ENCODE measurements at regions not wholly inside any gene's neighbourhood (a gene's known extent, or its start where the extent isn't known, plus 50 kb on each side); places are given as distances from the start of the nearest gene placed in this dataset.

DNA sequence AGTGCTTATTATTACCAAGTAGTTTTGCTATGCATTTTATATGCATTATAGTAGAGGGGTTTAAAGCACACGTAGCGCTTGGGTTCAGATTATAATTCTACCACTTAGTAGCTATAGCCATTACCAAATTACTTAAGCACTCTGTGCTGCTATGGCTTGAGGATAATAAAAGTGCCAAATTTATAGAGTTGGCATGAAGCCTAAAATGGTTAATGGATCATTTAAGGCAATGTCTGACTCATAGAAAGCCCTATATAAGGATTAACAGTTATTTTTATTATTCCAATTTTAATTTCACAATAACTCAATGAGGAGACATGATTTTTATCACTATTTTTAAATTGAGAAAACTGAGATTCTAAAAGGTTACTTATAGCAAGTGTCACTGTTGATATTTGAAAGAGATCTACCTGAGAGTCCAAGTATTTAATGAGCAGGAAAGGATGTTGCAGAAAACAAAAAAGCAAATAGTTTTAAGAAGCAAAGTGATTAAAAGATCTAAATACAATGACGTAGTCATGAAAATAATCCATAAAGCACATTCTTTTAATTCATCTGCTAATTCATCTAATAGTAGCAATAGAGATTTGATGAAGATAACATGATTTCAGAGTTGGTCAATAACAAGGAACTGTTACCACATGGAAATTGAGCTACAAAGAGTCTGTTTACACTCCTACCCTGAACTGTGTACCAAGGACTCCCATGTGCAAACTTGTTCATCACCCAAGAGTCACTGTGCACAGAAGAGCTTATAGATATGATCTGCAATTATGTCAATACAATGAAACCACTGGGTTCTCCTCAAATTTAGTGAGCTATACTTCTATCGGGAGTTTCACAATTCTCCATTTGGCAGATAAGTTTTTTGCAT is 78.8 kb upstream of the DTNA start:
- in situ Hi-C loops (cut with HindIII; ENCODE audit: low sequenced_read_pairs): no loop called here

DNA sequence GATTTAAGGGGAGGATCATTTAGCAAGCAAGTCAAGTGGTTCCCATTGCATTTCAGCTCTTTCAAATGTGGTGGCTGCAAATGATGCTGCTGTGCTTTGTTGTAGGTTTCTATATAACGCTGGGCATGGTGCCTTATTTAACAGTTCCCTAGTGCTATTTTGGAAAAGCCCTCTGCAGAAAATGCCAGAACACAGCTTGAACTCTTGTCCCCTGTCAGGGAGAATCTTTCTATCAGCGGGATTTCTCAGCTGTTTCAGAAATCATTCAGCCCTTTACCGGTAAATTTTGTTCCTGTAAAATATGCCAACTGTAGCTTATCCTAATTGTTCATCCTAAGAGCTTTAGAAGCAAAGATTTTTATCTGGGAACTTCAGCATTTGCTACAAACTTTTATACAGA is 77.8 kb upstream of the DTNA start:
- in situ Hi-C loops (cut with HindIII; ENCODE audit: low sequenced_read_pairs): no loop called here

DNA sequence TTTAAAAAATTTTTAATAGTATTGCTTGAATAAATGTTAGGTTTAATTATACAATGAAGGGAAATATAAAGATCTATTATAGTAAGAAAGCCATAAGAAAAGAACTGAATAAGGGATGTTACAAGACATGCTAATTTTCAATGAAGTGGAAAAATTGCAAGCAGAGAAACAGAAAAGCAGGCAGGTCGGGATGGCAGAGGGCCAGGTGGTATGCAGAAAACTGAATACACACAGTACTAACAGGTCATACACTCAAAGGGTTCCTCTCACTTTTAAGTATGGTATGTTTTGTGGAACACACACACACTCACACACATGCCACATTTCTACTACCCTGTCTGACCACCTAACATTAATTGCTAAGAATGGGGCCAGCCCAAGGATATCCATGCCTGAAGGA is 76.7 kb upstream of the DTNA start:
- in situ Hi-C loops (cut with HindIII; ENCODE audit: low sequenced_read_pairs): no loop called here

DNA sequence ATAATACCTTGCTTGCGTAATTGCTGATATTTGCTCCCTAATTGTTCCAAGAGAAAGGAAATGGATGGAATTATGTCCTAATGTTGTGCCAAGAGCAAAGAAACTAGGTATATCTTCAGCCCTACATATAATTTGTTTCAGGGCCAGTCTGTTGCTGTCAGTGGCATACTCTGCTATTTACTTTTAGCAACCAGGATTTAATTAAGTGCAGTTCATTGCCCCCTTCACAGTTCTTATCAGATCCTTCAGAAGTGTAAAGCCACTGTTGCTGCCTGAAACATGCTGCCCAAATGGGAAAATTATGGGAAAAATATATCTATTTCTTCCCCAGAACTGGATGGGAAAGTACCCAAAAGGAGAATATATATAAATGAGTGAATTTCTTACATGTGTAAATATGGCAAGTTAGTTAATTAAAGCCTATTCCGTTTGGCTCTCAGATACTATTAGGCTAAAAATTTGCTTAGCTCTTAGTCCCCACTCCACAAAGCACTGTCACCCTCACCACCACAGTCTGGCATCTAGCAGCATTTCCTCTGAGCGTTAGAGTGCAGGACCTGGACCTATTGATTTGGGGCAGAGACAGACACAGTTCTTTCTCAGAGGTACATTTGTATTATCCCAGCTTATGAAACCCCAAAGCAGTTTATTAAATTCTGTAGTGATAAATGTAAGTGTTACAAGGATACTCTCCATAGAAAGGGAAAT is 72.8 kb upstream of the DTNA start:
- in situ Hi-C loops (cut with HindIII; ENCODE audit: low sequenced_read_pairs): no loop called here

DNA sequence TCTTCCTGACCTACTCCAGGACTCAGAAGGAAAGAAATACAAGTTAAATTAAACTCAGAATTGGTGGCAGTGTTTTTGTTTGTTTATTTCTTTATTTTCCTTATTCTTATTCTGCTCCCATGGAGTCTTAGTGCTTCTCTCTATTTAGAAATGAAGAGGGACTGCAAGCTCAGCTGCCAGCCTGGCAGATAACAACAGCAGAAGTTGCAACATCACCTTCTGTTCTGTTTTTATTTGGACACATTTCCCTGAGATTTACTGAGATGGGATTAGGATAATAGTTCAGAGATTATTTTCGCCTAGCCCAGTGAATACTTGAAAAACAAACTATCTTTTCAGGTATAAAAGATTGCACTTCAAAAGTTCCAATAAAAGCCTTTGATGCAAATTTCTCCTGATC is 70.4 kb upstream of the DTNA start:
- in situ Hi-C loops (cut with HindIII; ENCODE audit: low sequenced_read_pairs): no loop called here

DNA sequence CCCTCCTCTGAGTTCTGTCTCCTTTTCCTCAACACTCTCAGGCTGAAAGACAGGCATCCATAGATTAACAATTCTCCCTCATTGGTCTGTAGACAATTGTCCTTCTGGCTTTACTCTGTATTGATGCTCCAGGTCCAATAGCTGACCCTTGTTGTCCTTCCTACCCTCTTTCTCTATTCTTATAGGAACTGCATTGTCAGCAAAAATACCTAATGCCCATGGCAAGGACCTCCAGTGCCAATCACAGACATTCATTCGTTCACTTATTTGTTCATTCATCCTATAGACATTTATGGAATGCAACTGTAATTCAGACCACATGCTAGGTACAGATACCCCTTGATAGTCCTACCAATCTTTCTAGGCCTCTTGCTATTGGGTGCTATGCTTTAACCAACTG is 69.8 kb upstream of the DTNA start:
- in situ Hi-C loops (cut with HindIII; ENCODE audit: low sequenced_read_pairs): no loop called here

- in situ Hi-C loops (cut with HindIII; ENCODE audit: low sequenced_read_pairs): no loop called here
Observed at GRCh38 chr18:34643989-34644388, 66.1 kb upstream of the DTNA start.

- in situ Hi-C loops (cut with HindIII; ENCODE audit: low sequenced_read_pairs): no loop called here
Observed at GRCh38 chr18:34647251-34647650, 62.8 kb upstream of the DTNA start.

GRCh38 chr18:34648269-34648985 is 61.7 kb upstream of the DTNA start:
- in situ Hi-C loops (cut with HindIII; ENCODE audit: low sequenced_read_pairs): no loop called here

GRCh38 chr18:34649080-34649479 is 61.0 kb upstream of the DTNA start:
- in situ Hi-C loops (cut with HindIII; ENCODE audit: low sequenced_read_pairs): no loop called here

GRCh38 chr18:34650121-34650545 is 60.0 kb upstream of the DTNA start:
- in situ Hi-C loops (cut with HindIII; ENCODE audit: low sequenced_read_pairs): no loop called here

GRCh38 chr18:34651586-34652369 is 58.3 kb upstream of the DTNA start:
- in situ Hi-C loops (cut with HindIII; ENCODE audit: low sequenced_read_pairs): no loop called here

- in situ Hi-C loops (cut with HindIII; ENCODE audit: low sequenced_read_pairs): no loop called here
Observed at GRCh38 chr18:34655131-34655530, 55.0 kb upstream of the DTNA start.

DNA sequence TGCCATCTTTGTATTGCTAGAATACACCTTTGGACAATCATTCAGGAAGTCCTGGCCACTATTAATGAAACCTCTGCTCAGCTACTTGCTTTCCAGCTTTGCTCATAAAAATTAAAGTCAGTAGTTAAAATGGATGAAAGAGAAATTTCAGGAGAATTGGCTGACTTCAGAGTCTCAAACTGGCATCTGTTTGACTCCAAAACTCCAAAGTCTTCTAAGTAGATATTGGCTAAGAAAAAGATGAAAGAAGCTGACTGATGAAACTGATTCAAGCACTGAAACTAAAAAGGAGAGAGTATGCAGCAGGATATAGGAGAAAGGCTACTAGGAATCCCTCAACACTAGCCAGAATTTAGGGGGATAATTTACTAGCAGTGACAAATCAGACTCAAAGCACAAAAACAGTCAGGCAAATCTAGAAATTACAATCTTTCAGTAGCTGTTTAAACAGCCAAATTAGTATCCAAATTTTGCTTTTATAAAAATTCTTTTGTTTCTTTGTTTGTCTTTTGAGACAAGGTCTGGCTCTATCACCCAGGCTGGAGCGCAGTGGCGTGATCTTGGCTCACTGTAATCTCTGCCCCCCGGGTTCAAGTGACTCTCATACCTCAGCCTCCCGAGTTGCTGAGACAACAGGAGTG is 52.1 kb upstream of the DTNA start:
- in situ Hi-C loops (cut with HindIII; ENCODE audit: low sequenced_read_pairs): no loop called here

DNA sequence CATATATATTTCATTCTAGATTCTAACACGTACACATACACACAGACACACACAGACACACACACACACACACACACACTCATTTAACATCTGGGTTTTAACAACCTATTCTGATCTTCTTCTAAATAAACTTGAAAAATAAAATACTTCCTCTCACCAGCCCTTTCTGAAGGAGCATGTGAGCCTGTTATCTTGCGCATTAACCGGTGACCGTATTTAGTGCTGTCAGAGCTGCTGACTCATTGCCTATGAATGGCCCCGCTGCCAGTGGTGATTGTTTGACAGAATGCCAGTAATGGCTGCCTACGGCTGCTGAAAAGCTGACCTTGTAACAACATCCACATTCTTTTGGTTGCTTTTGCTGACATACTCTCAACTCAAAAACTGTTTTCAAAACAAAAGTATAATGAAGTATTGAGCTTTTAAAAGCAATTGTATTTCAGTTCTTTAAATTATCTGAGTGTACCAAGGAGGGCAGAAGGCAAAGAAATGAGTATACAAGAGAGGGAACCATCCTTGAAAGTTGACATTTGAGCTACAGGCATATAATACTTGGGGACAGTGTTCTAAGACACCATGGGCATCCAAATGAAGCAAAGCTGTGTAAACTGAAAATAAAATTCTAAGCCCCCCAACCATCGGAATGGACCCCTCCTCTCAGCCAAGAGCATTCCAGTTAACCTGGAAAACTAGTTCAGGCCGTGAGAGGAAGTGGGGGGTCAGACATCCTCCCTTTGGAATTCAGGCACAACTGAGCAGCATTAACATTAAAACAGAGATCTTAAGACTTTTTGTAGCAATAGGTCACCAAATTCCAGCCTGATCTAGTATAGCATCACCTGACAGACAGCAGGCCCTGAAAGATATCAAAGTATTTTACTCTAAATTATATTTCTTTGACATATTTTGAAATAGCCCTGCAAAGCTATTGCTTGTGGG is 50.2 kb upstream of the DTNA start:
- in situ Hi-C loops (cut with HindIII; ENCODE audit: low sequenced_read_pairs): no loop called here

All from endothelial cell of hepatic sinusoid (primary cell).